Gastrocnemius medialis (tissue), 4 donors: ENCODE measurements at regions not wholly inside any gene's neighbourhood (a gene's known extent, or its start where the extent isn't known, plus 50 kb on each side); places are given as distances from the start of the nearest gene placed in this dataset.
"Not testable (repeated sequence)": the region's sequence is repeated elsewhere in the genome, so short reads cannot be mapped to it uniquely, and the experiment has no call there.

Source experiments
- POLR2A ChIP-seq, 2 donors: fragments of 450-650 bp; IDR thresholded peaks; one replicate each; pipeline ENCODE4 v1.6.1; 2017; ENCODE audit warnings: antibody characterized with exemption in 2 of 2, mild to moderate bottlenecking in 2 of 2, moderate library complexity in 2 of 2
- TF ChIP-seq, protein P1 (sequence below), 5 experiments: fragments of 450-650 bp in 3 of 5; fragments of 200-600 bp in 2 of 5; sonication (generic) in 2 of 5; IDR thresholded peaks in 4 of 5; conservative IDR thresholded peaks in 1 of 5; 1 replicate in 4 of 5; 2 replicates in 1 of 5; pipeline ENCODE4 v1.5.1; 2016 to 2019; ENCODE audit warnings: antibody characterized with exemption in 5 of 5, mild to moderate bottlenecking in 3 of 5, moderate library complexity in 3 of 5

DNA sequence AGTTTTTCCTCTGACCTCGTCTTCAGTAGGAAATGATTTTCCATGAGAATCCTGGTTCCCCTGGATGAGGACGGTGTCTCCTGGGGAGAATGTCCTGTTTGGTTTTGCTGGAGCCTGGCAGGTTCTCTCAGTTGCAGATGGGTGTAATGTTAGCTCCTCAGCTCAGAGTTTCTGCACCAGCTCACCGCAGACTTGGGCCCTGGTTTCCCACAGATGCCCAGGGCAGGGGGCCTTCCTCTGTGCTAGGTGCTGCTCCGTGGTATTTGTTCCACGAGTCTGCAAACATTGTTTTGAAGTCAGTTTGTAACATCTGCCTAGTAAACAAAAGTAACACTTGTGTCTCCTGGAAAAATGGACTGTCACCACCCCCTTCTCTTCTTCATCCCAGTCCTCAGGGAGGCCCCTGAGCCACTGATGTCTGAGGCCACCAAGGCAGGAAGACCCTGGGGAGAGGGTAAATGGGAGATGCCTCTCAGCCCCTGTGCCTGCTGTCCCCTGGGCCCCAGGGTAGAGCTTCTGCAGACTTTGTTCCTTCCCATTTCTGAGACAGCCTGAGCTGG is 67.3 kb upstream of the ANTXRL start:
- TF ChIP-seq, protein P1, sequence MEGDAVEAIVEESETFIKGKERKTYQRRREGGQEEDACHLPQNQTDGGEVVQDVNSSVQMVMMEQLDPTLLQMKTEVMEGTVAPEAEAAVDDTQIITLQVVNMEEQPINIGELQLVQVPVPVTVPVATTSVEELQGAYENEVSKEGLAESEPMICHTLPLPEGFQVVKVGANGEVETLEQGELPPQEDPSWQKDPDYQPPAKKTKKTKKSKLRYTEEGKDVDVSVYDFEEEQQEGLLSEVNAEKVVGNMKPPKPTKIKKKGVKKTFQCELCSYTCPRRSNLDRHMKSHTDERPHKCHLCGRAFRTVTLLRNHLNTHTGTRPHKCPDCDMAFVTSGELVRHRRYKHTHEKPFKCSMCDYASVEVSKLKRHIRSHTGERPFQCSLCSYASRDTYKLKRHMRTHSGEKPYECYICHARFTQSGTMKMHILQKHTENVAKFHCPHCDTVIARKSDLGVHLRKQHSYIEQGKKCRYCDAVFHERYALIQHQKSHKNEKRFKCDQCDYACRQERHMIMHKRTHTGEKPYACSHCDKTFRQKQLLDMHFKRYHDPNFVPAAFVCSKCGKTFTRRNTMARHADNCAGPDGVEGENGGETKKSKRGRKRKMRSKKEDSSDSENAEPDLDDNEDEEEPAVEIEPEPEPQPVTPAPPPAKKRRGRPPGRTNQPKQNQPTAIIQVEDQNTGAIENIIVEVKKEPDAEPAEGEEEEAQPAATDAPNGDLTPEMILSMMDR (IDR thresholded peaks at IDR 0.05 in 4 of 5, conservative IDR thresholded peaks at IDR 0.05 in 1 of 5), result not testable (repeated sequence)
- not testable (repeated sequence) for TF ChIP-seq POLR2A (IDR thresholded peaks at IDR 0.05)
